ENCODE measurements at regions not wholly inside any gene's neighbourhood (a gene's known extent, or its start where the extent isn't known, plus 50 kb on each side); places are given as distances from the start of the nearest gene placed in this dataset.
"Not testable (repeated sequence)": the region's sequence is repeated elsewhere in the genome, so short reads cannot be mapped to it uniquely, and the experiment has no call there.

DNA sequence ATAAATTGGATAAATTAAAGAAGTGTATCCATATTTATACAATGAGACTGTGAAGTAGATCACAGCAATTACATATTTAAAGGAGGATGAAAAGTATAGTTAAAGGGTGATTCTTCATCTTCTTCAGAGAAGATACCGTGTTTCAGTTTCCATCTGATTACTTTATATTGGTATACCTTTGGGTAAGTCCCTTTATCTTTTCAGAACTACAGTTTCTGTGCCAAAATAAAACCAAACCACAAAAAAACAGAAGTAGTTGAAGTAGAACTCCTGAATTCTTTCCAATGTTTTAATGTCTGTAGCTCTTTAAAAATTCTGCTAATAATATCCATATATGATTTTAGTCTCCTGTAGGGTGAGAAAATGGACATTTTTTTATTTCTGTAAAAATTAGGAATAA lies 231.2 kb upstream of the LINC00305 start:
- Histone ChIP-seq H3K36me3 (replicated peaks in 1 of 2; ENCODE audit: insufficient read depth in 1 of 2, low read depth in 2 of 2) (no peaks in the 10 kb centered on the region), H3K4me3 (no peak overlapping the region), H3K9me3 (no peaks in the 10 kb centered on the region), H3K27ac (no peak overlapping the region), H3K4me1 (no peaks in the 10 kb centered on the region), H3K27me3 (no peaks in the 10 kb centered on the region)
- DNase-seq (no peak), ATAC-seq (no peak)
- WGBS, 2 donors = 45 to 62% methylated on average over 1 of the region's 1 CpG
- intact Hi-C loops (cut with DNase I) = no loop called here
- TF ChIP-seq, protein P1, sequence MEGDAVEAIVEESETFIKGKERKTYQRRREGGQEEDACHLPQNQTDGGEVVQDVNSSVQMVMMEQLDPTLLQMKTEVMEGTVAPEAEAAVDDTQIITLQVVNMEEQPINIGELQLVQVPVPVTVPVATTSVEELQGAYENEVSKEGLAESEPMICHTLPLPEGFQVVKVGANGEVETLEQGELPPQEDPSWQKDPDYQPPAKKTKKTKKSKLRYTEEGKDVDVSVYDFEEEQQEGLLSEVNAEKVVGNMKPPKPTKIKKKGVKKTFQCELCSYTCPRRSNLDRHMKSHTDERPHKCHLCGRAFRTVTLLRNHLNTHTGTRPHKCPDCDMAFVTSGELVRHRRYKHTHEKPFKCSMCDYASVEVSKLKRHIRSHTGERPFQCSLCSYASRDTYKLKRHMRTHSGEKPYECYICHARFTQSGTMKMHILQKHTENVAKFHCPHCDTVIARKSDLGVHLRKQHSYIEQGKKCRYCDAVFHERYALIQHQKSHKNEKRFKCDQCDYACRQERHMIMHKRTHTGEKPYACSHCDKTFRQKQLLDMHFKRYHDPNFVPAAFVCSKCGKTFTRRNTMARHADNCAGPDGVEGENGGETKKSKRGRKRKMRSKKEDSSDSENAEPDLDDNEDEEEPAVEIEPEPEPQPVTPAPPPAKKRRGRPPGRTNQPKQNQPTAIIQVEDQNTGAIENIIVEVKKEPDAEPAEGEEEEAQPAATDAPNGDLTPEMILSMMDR (IDR thresholded peaks at IDR 0.05) = no peak
- TF ChIP-seq POLR2A (IDR thresholded peaks at IDR 0.05) = no peak

DNA sequence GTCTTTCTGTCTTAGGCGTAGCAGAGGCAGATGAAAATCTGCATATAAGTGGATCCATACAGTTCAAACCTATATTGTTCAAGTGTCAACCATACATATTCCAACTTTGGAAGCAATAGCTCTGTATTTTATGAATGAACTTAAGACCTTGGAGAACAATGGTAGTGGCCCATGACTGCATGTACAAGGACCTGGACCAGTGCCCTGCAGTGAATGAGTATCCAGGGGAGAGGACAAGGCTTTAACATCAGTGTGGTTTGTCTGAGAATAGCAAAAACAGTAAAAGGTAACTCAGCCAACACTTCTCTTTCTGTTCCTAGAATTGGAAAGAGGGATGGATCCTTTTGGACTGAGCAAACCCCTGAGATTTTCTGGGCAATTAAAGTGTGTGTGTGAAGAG lies 230.8 kb upstream of the LINC00305 start:
- H3K36me3 ChIP-seq (replicated peaks in 1 of 2; ENCODE audit: insufficient read depth in 1 of 2, low read depth in 2 of 2) = no peaks in the 10 kb centered on the region
- 72 to 86% methylated on average over 1 of the region's 1 CpG for WGBS, 2 donors
- no peaks in the 10 kb centered on the region for H3K9me3 ChIP-seq
- H3K4me3 ChIP-seq = no peak overlapping the region
- H3K4me1 ChIP-seq = no peaks in the 10 kb centered on the region
- ATAC-seq (no peak), DNase-seq (no peak)
- intact Hi-C loops (cut with DNase I) = no loop called here
- no peak for TF ChIP-seq POLR2A (IDR thresholded peaks at IDR 0.05)
- TF ChIP-seq, protein P1 (IDR thresholded peaks at IDR 0.05) = no peak
- H3K27me3 ChIP-seq = no peaks in the 10 kb centered on the region
- no peak overlapping the region for H3K27ac ChIP-seq

DNA sequence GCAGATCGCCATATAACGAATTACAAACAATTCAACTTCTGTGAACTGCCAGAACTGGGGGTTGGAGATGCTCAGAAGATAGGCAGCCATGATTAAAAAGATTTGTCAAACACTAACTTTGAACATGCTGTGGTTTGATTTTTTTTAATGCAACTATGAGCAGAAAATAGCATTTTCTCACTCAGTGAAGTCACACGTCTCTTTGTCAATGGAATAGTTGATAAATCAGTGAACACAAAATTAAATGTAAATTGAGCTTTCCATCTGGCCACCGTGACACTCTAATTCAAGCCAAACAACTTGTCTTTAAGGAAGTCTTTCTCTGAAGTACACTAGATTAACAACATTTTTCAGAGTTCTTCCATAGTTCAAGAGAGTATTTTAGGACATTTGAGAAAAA lies 228.6 kb upstream of the LINC00305 start:
- no peaks in the 10 kb centered on the region for H3K27me3 ChIP-seq
- intact Hi-C loops (cut with DNase I) = no loop called here
- no peak overlapping the region for H3K27ac ChIP-seq
- H3K4me1 ChIP-seq = no peaks in the 10 kb centered on the region
- WGBS, 2 donors = 52 to 65% methylated on average over 4 of the region's 4 CpGs
- H3K36me3 ChIP-seq (replicated peaks in 1 of 2; ENCODE audit: insufficient read depth in 1 of 2, low read depth in 2 of 2) = no peaks in the 10 kb centered on the region
- TF ChIP-seq POLR2A (IDR thresholded peaks at IDR 0.05) = no peak
- TF ChIP-seq, protein P1 (IDR thresholded peaks at IDR 0.05) = no peak
- no peak overlapping the region for H3K4me3 ChIP-seq
- H3K9me3 ChIP-seq = no peaks in the 10 kb centered on the region
- ATAC-seq (no peak), DNase-seq (no peak)

DNA sequence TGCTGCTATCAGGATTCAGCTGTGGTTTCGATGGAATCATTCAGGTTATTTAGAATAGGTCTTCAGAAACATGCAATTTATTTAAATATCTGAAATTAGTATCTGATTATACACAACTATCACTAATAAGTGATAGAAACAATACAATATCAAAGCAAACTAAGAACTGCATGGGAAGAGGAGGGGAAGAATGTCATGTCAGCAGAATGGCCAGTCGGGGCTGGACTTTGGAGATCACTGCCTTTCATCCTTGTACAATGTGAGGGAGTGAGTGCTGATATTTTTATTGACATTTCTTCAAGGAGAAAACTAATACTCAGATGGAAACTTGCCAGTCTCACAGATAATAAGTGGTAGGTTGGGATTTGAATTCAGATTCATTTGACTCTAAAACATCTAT lies 224.0 kb upstream of the LINC00305 start:
- intact Hi-C loops (cut with DNase I) = no loop called here
- TF ChIP-seq POLR2A (IDR thresholded peaks at IDR 0.05) = no peak
- TF ChIP-seq, protein P1 (IDR thresholded peaks at IDR 0.05) = no peak
- Histone ChIP-seq H3K27ac (no peak overlapping the region), H3K9me3 (no peaks in the 10 kb centered on the region), H3K36me3 (replicated peaks in 1 of 2; ENCODE audit: insufficient read depth in 1 of 2, low read depth in 2 of 2) (no peaks in the 10 kb centered on the region), H3K4me1 (no peaks in the 10 kb centered on the region), H3K27me3 (no peaks in the 10 kb centered on the region), H3K4me3 (no peak overlapping the region)
- no peak for DNase-seq
- no peak for ATAC-seq
- WGBS, 2 donors = 76 to 78% methylated on average over 2 of the region's 2 CpGs

DNA sequence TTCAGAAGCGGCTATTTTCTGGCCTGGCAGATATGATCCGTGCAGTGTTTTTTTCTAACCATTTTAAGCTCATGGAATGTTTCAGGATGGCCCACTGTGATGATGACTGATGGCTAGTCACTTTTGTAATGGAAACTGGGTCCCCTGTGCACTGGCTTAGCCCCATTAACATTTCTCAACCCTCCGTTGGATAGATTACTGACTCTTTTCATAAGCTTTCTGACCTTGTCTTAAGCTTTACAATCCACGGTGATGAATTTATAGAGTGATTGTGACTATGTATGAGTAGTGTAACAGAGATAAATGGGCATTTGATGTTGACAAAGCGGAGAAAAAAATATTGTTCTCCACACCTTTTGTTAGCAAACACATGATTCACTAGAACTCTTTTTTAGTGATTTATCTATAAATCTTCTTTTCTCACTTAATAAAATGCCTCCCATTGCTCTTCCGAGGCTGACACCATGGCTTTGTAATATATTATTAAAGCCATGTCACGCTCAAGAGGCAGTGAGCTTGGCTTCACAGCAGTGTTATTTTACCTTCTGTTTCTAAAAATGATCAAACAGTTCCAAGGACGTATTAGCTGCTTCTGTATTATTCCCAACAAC lies 221.0 kb upstream of the LINC00305 start:
- H3K4me3 ChIP-seq; H3K27ac ChIP-seq; H3K4me1 ChIP-seq; H3K36me3 ChIP-seq (replicated peaks in 1 of 2; ENCODE audit: insufficient read depth in 1 of 2, low read depth in 2 of 2); H3K9me3 ChIP-seq; ATAC-seq; H3K27me3 ChIP-seq; DNase-seq; intact Hi-C loops (cut with DNase I): not testable (repeated sequence)
- WGBS, 2 donors = 58 to 68% methylated on average over 6 of the region's 8 CpGs

Data from body of pancreas (tissue), 4 donors.